Mesodermal cell (in vitro differentiated cells): ENCODE measurements at regions not wholly inside any gene's neighbourhood (a gene's known extent, or its start where the extent isn't known, plus 50 kb on each side); places are given as distances from the start of the nearest gene placed in this dataset.

Experiments used
- H3K27ac ChIP-seq: 2 replicates; pipeline ENCODE4 v1.7.0; 2013; ENCODE audit warnings: mild to moderate bottlenecking, low read depth, low read length, moderate library complexity; ENCODE audit not compliant: severe bottlenecking
- H3K36me3 ChIP-seq: 2 replicates; pipeline ENCODE4 v1.7.1; 2013; ENCODE audit warnings: mild to moderate bottlenecking, low read length, moderate library complexity; ENCODE audit not compliant: control insufficient read depth, insufficient read depth
- H3K4me1 ChIP-seq: one replicate; pipeline ENCODE4 v1.7.1; 2013; ENCODE audit warnings: mild to moderate bottlenecking, low read length; ENCODE audit not compliant: insufficient read depth, control insufficient read depth, poor library complexity, severe bottlenecking
- H3K4me3 ChIP-seq: 2 replicates; pipeline ENCODE4 v1.7.0; 2013; ENCODE audit warnings: low read length, control low read depth, mild to moderate bottlenecking; ENCODE audit not compliant: insufficient read depth, poor library complexity, severe bottlenecking; ENCODE audit errors: extremely low read depth
- H3K9me3 ChIP-seq: 2 replicates; pipeline ENCODE4 v1.7.1; 2013; ENCODE audit warnings: mild to moderate bottlenecking, low read length, moderate library complexity; ENCODE audit not compliant: control insufficient read depth
- WGBS, 2 experiments: methylation state at CpG; one replicate each; pipeline ENCODE4 v1.1.5; 2013; ENCODE audit warnings: missing lambda C conversion rate in 2 of 2; ENCODE audit not compliant: insufficient coverage in 2 of 2; 5-methylcytosine and 5-hydroxymethylcytosine counted together

DNA sequence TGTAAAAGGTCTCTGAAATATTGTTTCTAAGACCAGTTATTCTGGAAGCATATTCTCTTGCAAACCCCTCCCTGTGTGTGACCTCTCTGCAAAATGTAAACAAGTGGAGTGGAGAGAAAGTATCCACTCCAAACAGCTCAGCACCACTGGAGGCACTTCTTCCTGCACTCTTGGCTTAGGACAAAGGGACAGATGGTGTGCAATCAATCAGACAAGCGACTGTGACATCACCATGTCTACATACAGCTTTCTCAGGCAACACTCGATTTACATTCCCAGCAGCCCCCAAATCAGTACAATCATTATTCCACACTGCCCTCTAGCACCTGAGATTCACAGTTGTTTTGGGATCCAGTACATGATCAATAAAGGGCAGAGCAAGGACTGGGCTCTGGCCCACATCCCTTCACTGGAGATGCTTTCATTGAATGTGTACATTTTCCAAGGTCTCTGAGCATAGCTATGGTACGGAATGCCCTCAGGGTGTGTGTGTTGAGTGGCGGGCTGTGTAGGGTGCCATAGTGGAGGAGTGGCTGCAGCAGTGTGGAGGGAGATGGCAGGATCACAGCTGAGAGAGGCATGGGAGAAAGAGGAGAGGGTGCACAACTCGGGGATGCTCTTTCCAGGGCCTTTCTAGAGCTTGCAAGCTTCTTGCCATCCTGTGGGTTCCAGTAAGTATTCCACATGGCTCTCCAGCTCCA lies 311.8 kb upstream of the ST6GAL2 start:
- Histone ChIP-seq H3K4me1 (no peaks in the 10 kb centered on the region), H3K4me3 (no peak overlapping the region), H3K27ac (no peak overlapping the region), H3K9me3 (no peaks in the 10 kb centered on the region), H3K36me3 (no peaks in the 10 kb centered on the region)
- 79 to 96% methylated on average over 3 to 5 of the region's 5 CpGs for WGBS, 2 experiments

DNA sequence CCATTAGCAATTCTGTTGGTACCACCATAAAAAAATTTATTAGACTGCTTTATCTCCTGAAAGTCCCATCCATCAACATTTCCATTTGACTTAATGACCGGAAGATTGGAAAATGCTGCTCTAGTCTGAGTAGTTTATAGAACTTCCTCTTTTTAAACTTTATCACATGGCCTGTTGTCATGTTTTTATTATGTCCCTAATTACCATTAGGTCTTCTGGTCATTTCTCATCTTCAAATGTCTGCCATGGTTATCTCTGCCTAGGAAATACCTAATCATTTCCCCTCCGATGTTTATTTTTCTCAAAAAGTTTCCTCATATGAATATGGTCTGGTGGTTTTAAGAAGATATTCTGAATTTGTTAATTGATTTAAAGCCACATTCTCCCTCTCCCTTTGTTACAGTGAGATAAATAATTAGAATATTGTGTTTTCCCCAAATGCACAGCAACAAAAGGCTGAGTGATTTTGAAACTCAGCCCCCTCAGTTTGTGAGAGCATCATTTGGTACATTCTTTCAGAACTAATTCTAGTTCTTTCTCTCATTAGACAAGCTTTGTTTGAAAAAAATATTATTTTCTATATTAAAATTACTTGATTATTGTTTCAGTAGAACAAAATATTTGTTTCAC lies 317.1 kb upstream of the ST6GAL2 start:
- Histone ChIP-seq H3K4me1 (no peaks in the 10 kb centered on the region), H3K36me3 (no peaks in the 10 kb centered on the region), H3K27ac (no peak overlapping the region), H3K9me3 (no peaks in the 10 kb centered on the region), H3K4me3 (no peak overlapping the region)
- no CpG with 5 or more reads among the region's 2 CpGs for WGBS, 2 experiments

DNA sequence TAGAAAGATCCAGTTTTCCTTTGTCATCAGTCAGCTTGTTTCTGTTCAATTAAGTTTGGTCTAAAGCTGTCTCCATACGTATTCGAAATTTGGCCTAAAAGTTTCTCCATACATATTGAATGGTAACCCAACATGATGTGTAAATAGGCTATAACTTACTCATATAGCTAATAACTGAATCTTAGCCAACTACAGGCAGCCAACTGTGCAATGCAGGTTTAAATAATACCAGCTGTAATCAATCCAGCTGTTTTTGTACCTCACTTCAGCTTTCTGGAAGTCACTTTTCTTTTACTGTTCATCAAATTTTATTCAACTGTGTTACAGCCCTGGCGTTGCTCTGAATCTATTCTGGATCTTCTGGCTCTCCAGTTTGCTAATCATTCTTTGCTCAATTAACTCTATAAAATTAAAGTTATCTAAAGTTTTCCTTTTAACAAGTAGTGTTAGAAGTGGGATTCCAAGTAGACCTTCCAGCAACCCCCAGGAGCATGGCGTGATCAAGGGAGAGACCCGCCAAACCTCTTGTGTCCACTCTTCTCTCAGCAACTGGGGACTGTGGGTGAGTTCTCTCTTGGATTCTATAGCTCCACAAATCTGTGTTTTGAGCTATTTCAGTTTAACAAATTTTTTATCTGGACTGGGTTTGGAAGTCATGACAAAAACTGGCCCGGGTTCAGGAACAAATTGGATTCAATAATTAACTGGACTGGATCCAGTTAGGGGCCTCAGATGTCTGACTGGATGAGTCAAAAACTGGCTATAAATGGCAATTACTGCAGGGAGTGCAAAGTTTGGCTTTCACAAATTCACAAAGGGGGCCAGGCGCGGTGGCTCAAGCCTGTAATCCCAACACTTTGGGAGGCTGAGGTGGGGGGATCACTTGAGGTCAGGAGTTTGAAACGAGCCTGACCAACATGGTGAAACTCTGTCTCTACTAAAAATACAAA lies 329.7 kb upstream of the ST6GAL2 start:
- H3K9me3 ChIP-seq, result no peaks in the 10 kb centered on the region
- no peaks in the 10 kb centered on the region for H3K4me1 ChIP-seq
- no peak overlapping the region for H3K27ac ChIP-seq
- no peaks in the 10 kb centered on the region for H3K36me3 ChIP-seq
- WGBS, 2 experiments, result 72 to 73% methylated on average over 4 to 6 of the region's 9 CpGs
- H3K4me3 ChIP-seq, result no peak overlapping the region

GRCh38 chr2:107218208-107218607 lies 332.2 kb upstream of the ST6GAL2 start:
- no peaks in the 10 kb centered on the region for H3K36me3 ChIP-seq
- no peaks in the 10 kb centered on the region for H3K9me3 ChIP-seq
- 90 to 100% methylated on average over 1 of the region's 1 CpG for WGBS, 2 experiments
- no peak overlapping the region for H3K4me3 ChIP-seq
- H3K27ac ChIP-seq, result no peak overlapping the region
- H3K4me1 ChIP-seq, result no peaks in the 10 kb centered on the region

- H3K4me3 ChIP-seq, result no peak overlapping the region
- no peak overlapping the region for H3K27ac ChIP-seq
- no peaks in the 10 kb centered on the region for H3K4me1 ChIP-seq
- no peaks in the 10 kb centered on the region for H3K9me3 ChIP-seq
- H3K36me3 ChIP-seq, result no peaks in the 10 kb centered on the region
Observed at GRCh38 chr2:107222466-107222865, 336.5 kb upstream of the ST6GAL2 start.

- 71 to 93% methylated on average over 2 to 3 of the region's 5 CpGs for WGBS, 2 experiments
- Histone ChIP-seq H3K27ac (no peak overlapping the region), H3K9me3 (no peaks in the 10 kb centered on the region), H3K4me3 (no peak overlapping the region), H3K36me3 (no peaks in the 10 kb centered on the region), H3K4me1 (no peaks in the 10 kb centered on the region)
Observed at GRCh38 chr2:107235491-107236254, 349.7 kb upstream of the ST6GAL2 start.

DNA sequence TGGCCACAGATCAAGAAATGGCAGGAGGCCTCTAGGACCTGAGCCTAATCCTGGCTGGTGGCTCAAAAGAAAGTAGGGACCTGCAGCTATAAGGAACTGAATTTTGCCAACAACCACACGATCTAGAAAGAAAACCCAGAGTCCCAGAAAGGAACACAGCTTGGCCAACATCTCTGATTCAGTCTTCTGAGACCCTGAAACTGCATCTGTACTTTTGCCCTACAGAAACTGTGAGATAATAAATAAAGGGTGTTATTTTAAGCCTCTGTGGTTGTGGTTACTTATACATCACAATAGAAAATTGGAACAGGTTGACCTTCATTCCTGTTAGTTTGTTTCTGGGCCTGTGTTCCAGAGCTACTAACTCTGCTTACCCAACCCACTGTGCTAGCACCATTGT lies 356.8 kb upstream of the ST6GAL2 start:
- Histone ChIP-seq H3K4me1 (no peaks in the 10 kb centered on the region), H3K36me3 (no peaks in the 10 kb centered on the region), H3K4me3 (no peak overlapping the region), H3K27ac (no peak overlapping the region), H3K9me3 (no peaks in the 10 kb centered on the region)
- 83 to 100% methylated on average over 1 of the region's 1 CpG for WGBS, 2 experiments

DNA sequence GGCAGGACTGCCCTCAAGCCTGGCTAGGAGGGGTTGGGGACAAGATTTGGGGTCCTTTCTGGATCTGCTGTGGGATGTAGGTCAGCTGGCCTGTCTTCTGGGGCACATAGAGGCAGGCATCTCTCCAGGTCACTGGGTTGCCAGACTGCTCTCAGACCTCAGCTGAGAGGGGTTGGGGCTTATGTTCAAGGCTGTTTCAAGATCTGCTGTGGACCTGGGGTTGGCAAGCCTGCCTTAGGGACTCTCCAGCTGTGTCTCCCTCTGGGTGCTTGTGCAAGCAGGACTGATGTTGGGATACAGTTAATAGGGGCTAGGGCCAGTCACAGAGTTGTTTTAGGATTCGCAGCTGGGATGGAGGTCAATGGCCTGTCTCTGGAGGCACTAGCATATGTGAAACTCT lies 363.0 kb upstream of the ST6GAL2 start:
- no peaks in the 10 kb centered on the region for H3K36me3 ChIP-seq
- no peaks in the 10 kb centered on the region for H3K9me3 ChIP-seq
- H3K4me3 ChIP-seq, result no peak overlapping the region
- H3K27ac ChIP-seq, result no peak overlapping the region
- 86 to 100% methylated on average over 1 of the region's 1 CpG for whole genome bisulfite sequencing, 2 experiments
- no peaks in the 10 kb centered on the region for H3K4me1 ChIP-seq

DNA sequence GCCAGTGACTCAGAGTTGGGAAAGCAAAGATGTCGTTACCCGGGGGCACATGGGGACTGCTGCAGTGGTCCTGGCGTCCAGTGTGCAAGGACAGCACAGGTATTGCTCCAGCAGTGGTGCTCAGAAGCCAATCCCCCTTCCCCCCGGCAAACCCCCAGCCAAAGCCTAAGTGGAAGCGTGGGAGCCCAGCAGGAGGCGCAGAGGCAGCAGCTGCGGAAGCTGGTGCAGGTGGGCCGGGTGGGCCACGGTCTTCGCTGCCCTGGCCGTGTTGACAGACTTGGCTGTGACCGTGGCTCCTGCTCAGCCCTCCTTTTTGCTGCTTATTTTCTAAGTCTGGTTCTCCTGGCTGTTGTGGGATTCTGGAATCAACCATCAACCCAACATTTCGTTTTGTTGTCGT lies 369.8 kb upstream of the ST6GAL2 start:
- 92% methylated on average over 13 to 14 of the region's 14 CpGs for WGBS, 2 experiments
- H3K4me1 ChIP-seq, result peaks cover 6% of the 10 kb centered on the region
- no peaks in the 10 kb centered on the region for H3K36me3 ChIP-seq
- H3K4me3 ChIP-seq, result no peak overlapping the region
- no peaks in the 10 kb centered on the region for H3K9me3 ChIP-seq
- H3K27ac ChIP-seq, result no peak overlapping the region
